ENCODE measurements at regions not wholly inside any gene's neighbourhood (a gene's known extent, or its start where the extent isn't known, plus 50 kb on each side); places are given as distances from the start of the nearest gene placed in this dataset.

- DNase-seq (ENCODE audit: low read depth): no peak
- TF ChIP-seq CTCF (IDR thresholded peaks at IDR 0.05; ENCODE audit: low read depth, low read length, missing control alignments): no peak
- in situ Hi-C loops (cut with HindIII; ENCODE audit: low sequenced_read_pairs): no loop called here
- no peak overlapping the region for H3K4me3 ChIP-seq (ENCODE audit: low read depth, low read length)
Observed at GRCh38 chr4:11768251-11768972, 339.7 kb upstream of the HS3ST1 start.

- H3K4me3 ChIP-seq (ENCODE audit: low read depth, low read length): no peak overlapping the region
- in situ Hi-C loops (cut with HindIII; ENCODE audit: low sequenced_read_pairs): no loop called here
- peak; percentile 19 for DNase-seq (ENCODE audit: low read depth)
- peak; percentile 83 for TF ChIP-seq CTCF (IDR thresholded peaks at IDR 0.05; ENCODE audit: low read depth, low read length, missing control alignments)
Observed at GRCh38 chr4:11765849-11766453, 337.3 kb upstream of the HS3ST1 start.

GRCh38 chr4:11748164-11748872 lies 319.6 kb upstream of the HS3ST1 start:
- no peak overlapping the region for H3K4me3 ChIP-seq (ENCODE audit: low read depth, low read length)
- TF ChIP-seq CTCF (IDR thresholded peaks at IDR 0.05; ENCODE audit: low read depth, low read length, missing control alignments): no peak
- DNase-seq (ENCODE audit: low read depth): peak; percentile 77
- in situ Hi-C loops (cut with HindIII; ENCODE audit: low sequenced_read_pairs): no loop called here

GRCh38 chr4:11746734-11747133 lies 318.0 kb upstream of the HS3ST1 start:
- in situ Hi-C loops (cut with HindIII; ENCODE audit: low sequenced_read_pairs): no loop called here
- no peak for TF ChIP-seq CTCF (IDR thresholded peaks at IDR 0.05; ENCODE audit: low read depth, low read length, missing control alignments)
- H3K4me3 ChIP-seq (ENCODE audit: low read depth, low read length): no peak overlapping the region
- DNase-seq (ENCODE audit: low read depth): no peak

GRCh38 chr4:11743976-11744375 lies 315.3 kb upstream of the HS3ST1 start:
- no peak overlapping the region for H3K4me3 ChIP-seq (ENCODE audit: low read depth, low read length)
- no peak for DNase-seq (ENCODE audit: low read depth)
- in situ Hi-C loops (cut with HindIII; ENCODE audit: low sequenced_read_pairs): no loop called here
- no peak for TF ChIP-seq CTCF (IDR thresholded peaks at IDR 0.05; ENCODE audit: low read depth, low read length, missing control alignments)

GRCh38 chr4:11743236-11743635 lies 314.5 kb upstream of the HS3ST1 start:
- TF ChIP-seq CTCF (IDR thresholded peaks at IDR 0.05; ENCODE audit: low read depth, low read length, missing control alignments): no peak
- in situ Hi-C loops (cut with HindIII; ENCODE audit: low sequenced_read_pairs): no loop called here
- no peak for DNase-seq (ENCODE audit: low read depth)
- H3K4me3 ChIP-seq (ENCODE audit: low read depth, low read length): no peak overlapping the region
